HG03575 (cell line): ENCODE measurements at regions not wholly inside any gene's neighbourhood (a gene's known extent, or its start where the extent isn't known, plus 50 kb on each side); places are given as distances from the start of the nearest gene placed in this dataset.
"Not testable (repeated sequence)": the region's sequence is repeated elsewhere in the genome, so short reads cannot be mapped to it uniquely, and the experiment has no call there.

Experiments
- ATAC-seq: cut with Tn5 transposase; IDR thresholded peaks from one replicate; pipeline ENCODE4 v1.9.1; 2021; ENCODE audit not compliant: unreplicated experiment, insufficient number of reproducible peaks, low FRiP score; ENCODE audit errors: extremely low read depth

DNA sequence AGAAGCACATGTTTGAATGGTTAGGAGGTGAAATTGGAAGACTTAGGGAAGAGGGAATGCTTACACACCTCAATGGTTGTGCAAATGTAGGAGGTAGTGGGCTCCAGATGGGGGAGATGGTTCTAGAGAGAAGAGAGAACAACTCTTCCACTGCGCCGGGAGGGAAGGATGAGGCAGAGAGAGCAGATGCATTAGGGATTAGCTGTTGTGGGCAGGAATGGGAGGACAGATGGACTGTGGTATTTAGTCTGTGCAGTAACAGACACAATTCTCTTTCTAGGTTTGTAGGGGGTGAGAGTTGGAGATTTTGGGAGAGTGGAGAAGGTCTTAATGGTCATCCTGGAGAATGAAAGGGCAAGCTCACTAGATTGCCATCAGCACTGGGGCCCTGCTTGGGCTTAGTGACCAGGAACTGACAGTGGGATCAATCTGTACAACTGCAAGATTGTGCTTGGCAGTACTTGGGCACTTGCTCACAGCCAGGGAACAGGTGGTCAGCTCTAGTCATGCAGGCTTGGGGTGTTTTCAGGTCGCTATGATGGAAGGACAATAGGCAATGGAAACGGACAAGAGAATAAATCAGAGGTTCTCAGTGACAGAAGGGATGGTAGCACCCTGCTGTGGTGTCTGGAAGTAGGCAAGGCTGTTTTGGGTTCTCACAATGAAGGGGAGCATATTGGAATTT lies 182.0 kb upstream of the MYLIP start:
- no peak for ATAC-seq

DNA sequence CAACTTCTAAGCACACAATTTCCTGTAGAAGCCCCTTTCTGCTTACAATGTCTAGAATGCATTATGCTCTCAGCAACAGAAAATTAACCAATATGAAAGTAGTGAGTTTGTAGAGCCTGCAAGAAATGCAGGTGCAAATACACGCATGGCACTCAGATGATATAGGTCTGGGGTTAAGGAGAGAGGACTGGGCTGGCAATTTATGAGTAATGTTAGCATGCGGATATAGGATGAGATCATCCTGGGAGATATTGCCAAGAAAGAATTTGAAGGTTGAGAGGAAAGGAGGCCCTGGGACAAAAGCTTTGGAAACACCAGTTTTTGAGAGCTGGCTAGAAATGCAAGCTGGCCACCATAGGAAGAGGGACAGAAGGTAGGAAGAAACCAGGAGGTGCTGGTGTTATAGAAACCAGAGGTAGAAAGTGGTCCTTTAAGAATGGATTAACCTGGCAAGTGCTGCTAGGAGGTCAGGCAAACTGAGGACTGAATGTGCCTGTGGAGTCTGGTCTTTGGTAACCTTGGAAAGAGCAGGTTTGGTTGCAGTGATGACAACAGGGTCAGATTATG lies 183.2 kb upstream of the MYLIP start:
- no peak for ATAC-seq

DNA sequence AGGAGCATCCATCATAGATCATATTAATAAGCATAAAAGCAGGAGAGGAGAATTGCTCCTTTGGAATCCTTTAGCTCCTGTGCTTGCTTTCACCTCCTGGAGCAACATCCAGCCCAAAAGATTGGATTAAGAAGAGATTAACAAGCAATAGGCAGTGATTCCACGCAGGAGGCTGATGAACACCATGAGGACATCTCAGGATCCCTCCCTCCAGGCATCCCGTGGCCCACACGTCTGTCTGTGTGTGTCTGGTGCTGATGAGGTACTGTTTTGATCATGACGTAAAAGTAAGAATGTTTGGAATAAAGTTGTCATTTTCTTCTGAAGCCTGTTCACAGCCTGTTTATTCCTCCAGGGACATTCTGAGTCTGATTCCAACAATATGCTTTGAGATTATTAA lies 185.5 kb upstream of the MYLIP start:
- no peak for ATAC-seq

DNA sequence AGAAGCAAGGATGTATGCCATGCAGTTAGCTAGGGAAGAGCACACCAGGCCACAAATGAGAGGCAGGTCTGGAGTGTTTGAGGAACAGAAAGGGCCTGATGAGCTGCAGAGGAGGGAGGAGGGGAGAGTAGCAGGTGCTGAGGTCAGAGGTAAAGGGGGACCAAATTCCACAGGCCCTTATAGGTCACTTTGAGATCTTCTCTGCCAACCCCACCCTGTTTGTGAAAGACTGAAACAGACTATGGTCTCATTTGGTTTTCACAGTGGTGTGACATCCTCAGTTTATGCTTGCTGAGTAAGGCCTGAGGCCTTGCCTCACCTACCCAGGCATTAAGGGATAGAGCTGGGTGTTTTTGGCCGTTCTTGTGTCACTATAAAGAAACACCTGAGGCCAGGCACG lies 187.7 kb upstream of the MYLIP start:
- ATAC-seq: no peak

DNA sequence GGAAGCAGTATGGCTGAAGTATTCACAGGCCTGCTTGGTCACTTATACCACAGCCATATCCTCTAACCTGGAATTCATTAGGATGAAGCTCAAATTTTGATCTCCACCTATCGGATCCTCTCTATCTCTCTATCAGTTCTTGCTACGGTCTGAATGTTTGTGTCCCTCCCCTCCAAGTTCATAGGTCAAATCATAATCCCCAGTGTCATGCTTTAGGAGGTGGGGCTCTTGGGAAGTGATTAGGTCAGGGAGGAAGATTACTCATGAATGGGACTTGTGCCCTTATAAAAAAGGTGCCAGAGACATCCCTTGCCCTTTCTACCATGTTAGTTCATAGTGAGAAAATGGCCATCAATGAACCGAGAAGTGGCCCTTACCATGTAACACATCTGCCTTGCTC lies 190.8 kb upstream of the MYLIP start:
- no peak for ATAC-seq

DNA sequence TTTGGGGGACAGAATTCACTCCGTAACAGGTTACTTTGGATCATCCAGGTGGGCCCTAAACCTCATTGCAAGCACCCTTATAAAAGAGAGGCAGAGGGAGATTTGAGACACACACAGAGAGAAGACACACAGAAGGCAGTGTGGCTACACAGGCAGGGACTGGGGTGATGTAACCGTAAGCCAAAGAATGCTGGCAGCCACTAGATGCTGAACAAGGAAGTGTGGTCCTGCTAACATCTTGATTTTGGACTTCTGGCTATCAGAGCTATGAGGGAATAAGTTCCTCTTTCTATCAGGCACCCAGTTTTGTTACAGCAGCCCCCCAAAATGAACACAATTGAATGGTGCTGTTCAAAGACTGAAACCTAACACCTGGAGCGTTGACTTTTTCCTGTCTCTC lies 191.3 kb upstream of the MYLIP start:
- no peak for ATAC-seq

DNA sequence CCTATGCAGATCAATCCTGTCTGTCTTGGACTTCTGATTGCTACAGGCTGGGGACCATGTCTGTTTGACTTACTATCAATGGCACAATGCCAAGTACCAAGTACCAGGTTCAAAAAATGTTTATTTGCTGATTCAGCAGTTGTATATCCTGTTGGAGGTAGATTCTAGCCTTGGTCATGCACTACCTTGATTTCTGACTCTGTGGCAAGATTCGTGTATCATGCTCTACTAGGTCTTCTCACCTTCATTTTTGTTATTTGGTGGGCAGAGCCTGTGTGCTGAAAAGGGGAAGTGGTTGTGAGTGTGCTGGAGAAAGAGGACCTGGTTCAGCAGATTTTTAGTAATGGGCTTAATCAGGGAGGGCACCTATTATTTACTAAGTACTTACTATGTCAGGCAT lies 192.4 kb upstream of the MYLIP start:
- peak; percentile 66 for ATAC-seq

DNA sequence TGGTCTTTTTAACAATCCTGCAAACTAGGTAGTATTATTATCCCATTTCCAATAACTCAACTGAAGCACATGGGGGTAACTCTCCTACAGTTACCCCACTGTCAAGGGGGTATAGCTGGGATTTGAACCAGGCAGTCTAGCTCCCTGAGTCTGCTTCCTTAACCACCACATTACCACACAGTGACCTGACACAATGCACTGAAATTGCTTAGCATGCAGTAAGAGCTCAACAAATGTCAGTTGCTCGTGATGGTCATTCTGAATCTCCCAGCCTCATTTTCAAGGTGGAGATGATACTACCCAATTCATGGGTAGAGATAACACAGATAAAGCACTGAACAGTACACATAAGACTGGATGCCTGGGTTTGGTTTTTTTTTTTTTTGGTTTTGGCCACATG lies 193.2 kb upstream of the MYLIP start:
- no peak for ATAC-seq

DNA sequence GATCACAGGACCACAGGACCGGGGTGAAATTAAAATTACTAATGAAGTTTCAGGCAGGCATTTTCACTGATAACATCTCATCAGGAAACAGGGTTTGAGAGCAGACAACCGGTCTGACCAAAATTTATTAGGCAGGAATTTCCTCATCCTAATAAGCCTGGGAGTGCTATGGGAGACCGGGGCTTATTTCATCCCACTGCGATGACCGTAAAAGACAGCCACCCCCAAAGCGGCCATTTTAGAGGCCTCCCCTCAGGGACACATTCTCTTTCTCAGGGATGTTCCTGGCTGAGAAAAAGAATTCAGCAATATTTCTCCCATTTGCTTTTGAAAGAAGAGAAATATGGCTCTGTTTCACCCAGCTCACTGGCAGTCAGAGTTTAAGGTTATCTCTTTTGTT lies 197.2 kb upstream of the MYLIP start:
- ATAC-seq: not testable (repeated sequence)

DNA sequence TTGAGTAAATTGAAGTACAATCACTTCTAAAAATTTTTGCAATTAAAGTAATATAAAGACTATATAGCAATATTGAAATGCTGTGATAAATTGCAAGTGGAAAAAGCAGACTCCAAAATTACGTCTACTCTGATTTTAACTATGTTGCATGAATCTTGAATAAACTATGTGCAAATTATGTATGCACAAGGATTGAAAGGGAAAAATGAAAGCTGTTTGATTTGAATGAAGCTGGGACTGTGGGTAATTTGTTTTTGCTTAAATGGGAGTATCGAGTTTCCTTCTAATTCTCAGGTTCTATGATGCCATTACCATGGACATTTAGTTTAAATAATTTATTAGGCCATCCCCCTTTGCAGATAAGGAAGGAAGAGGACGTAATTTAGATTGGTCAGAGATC lies 198.7 kb upstream of the MYLIP start:
- no peak for ATAC-seq

DNA sequence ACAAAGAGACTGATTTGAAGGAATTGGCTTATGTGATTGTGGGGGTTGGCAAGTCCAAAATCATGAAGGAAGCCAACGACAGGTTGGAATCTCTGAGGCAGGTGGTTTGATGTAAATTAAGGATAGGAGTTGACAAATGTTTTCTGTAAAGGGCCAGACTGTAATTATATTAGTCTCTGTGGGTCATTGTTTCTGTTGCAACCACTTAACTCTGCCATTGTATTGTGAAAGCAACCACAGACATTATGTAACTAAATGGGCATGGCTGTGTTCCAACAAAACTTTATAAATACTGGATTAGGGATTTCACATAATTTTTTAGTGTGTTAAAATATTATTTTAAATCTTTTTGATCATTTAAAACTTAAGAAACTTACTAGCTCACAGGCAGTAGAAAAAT lies 199.2 kb upstream of the MYLIP start:
- ATAC-seq: no peak

DNA sequence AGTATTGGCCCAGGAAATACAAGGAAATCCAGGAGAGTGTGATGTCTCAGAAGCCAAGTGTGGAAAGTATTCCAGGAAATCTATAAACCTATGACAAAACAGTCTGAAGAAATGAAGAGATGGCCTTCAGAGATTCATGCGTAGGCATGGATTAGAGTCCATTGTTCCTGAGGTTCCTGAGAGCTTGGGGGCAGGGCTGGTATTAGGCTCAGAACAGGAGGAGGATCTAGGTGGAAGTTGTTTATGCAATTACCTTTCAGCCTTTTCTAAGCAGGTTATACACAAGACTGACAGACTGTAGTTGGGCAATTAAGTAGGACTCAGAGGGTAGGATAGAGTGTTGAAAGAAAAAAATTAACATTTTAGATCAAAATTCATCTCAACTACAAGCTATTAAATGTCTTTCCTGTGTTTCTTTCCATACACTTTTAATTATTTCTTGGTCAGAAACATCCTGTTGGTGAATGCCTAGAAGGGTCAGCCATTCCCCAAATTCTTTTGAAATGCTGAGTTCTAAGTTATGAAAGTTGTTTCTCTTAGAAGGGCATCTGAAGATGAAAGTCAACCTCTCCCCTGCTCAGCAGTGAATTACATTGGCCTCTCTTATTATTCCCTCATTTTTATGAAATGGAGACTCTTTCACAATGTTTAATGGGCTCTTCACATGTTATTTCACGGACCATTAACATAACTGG lies 201.2 kb upstream of the MYLIP start:
- ATAC-seq: no peak

DNA sequence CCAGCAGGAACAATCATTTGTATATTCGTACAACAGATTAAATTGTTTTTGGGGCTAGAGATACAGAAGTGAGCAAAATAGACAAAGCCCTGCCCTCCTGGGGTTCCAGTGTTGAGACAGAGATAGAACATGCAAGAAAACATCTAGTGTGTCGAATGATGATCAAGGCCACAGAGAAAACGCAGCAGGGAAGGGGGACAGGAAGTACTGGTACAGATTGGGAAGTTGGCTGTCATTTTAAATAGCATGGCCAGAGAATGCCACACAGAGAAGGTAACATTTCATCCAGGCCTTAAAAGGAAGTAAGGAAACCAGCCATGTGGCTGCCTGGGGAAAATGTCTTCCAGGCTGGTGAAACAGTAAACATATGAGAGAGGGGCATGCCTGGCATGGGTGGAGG lies 202.6 kb upstream of the MYLIP start:
- ATAC-seq: no peak

DNA sequence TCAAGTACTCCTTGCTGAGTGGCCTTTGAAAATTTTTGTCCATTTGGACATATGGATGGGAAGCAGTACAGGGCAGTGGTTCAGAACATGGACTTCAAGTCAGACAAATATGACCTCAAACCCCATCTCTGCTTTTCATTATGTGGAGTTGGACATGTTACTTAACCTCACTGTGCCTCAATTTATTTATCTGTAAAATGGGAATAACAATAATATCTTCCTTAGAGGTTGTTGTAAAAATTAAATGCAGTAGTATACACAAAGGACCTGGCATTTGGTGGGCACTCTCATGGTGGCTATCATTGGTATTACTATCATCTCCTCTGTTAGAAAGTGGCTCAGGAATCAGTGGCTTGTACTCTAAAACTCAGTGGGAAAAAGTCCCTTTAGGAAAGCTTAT lies 204.0 kb upstream of the MYLIP start:
- ATAC-seq: no peak

DNA sequence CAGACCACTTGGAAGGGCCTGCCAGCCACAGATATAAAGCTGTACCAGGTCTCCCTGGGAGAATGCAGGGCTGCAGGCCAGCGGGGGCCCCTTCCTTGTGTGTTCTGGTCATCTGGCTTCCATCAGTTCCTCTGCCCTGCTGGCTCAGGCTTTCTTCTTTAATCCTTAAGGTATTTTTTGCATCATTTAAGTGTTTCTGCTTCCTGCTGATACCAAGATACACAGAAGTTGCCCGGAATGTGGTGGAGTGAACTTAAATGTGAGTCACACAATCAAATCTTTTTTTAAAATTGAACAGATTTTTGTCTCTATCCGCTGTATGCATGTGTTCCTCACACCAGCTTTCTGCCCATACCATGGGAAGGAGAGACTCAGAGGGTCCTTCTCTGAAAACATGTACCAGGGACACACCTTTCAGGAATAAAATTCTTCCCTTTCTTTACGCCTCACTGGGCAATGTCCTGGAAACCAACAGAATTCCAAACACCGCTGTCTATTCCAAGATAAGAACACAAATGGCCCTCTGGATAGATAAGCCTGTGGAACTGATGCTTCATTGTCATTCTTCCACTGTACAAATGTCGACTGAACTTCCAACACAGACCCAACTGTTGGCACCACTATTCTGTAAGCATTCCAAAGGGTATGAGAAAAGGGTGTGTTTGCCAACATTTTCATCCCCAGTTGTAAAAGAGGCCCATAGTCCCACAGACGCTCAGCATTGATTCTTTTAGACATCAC lies 206.2 kb upstream of the MYLIP start:
- no peak for ATAC-seq

DNA sequence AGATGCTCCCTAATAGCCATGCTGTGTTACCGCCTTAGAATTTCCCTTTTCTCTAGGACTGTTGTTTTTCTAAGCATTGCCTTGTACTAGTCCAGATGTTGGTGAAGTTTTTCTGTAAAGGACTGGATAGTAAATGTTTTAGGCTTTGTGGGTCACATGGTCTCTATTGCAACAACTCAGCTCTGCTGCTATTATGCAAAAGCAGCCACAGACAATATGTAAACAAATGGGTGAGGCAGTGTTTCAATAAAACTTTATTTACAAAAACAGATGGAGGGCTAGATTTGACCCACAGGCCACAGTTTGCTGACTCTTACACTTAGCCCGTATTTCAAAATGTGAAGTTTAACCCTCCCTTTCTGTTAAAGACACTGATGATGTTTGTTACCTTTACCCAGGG lies 207.6 kb upstream of the MYLIP start:
- no peak for ATAC-seq

DNA sequence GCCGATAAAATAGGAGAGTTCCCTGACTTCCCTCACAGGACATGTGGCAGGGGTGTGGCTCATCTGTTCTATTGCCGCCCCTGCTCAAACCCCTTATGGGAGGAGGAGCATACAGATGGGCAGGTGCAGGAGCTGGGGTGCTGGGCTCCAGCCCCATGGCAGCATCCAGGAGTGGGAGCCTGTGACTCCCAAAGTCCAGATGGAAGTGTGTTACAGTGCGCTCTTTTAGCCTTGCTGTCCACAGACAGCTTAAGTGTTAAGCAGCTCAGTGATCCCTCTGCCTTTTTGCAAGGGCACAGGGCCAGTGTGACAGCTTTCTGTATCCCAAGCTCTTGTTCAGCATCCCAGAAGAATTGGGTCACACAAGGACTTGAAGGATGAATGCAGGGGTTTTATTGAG lies 212.3 kb upstream of the MYLIP start:
- ATAC-seq: no peak

DNA sequence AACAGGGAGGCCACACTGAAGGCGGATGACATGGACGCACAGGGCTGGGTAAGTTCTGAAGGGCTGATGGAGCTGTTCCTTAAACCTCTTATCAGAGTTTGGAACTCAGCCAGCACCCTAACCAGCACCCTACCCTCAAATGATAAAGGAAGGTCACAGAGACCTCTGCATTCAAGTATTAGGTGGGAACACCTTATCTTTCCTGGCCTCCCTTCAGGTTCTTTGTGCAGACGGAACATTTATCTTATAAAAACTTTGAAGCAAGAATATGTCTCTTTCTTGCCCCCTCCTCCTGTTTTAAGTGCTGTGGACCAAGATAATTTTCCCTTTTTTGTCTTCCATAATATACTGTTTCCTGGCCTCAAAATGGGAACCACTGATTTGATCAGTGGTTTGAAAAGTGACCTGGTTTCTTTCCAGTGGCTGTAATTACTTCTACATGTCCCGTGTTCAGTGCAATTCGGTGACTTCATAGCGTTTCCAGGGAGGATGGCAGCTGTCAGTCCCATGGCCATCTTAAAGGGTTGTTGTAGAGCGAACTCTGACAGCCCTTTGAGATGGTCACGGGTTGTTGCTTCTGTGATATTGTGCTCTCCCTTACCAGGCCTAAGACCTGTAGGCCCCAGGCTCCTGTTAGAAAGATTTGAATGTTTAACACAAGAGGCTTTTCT lies 213.2 kb upstream of the MYLIP start:
- no peak for ATAC-seq

DNA sequence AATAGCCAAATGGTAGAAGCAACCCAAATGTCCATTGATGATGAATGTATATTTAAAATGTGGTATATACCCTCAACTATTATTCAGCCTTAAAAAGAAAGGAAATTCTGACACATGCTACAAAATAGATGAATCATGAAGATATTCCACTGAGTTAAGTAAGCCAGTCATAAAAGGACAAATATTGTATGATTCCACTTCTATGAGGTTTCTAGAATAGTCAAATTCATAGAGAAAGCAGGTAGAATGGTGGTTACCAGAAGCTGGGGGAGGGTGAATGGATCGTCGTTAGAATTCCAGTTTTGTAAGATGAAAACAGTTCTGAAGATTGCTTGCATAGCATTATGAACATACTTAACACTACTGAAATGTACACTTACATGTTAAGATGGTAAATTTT lies 214.3 kb upstream of the MYLIP start:
- no peak for ATAC-seq

DNA sequence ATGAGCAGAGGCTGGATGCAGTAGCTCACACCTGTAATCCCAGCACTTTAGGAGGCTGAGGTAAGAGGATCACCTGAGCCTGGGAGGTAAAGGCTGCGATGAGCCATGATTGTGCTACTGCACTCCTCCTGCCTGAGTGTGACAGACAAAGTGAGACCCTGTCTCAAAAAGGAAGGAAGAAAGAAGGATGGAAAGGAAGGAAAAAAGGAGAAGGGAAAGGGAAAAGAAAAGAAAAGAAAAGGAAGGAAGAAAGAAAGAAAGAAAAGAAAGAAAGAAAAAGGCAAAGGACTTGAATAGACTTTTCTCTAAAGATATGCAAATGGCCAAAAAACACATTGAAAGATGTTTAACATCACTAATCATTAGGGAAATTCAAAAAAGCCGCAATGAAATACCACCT lies 215.3 kb upstream of the MYLIP start:
- ATAC-seq: no peak
